HEK293 (cell line): ENCODE measurements at regions not wholly inside any gene's neighbourhood (a gene's known extent, or its start where the extent isn't known, plus 50 kb on each side); places are given as distances from the start of the nearest gene placed in this dataset.

Experiments
- CTCF ChIA-PET: fragments of 350-600 bp; formaldehyde crosslinking; extraction: SDS; loops from one replicate; lab custom pipeline; 2021; ENCODE audit warnings: antibody characterized with exemption; lab: Yijun Ruan, JAX
- POLR2A ChIA-PET: fragments of 300-600 bp; formaldehyde crosslinking; extraction: SDS; loops from one replicate; lab custom pipeline; 2020; ENCODE audit warnings: antibody characterized with exemption, inconsistent platforms; lab: Yijun Ruan, JAX
- H3K27ac ChIP-seq: fragments of 200-500 bp; sonication (Bioruptor generic); 2 replicates; pipeline ENCODE4 v1.5.1; 2014; ENCODE audit warnings: low read depth, low read length, control low read depth, inconsistent platforms; ENCODE audit errors: extremely low read depth
- H3K36me3 ChIP-seq, 2 experiments: fragments of 200-500 bp in 1 of 2; sonication (Bioruptor generic) in 1 of 2; 1 replicate in 1 of 2; 2 replicates in 1 of 2; pipeline ENCODE4 v1.5.1; 2014 to 2017; ENCODE audit warnings: inconsistent platforms in 2 of 2, low read length in 2 of 2; ENCODE audit not compliant: control insufficient read depth in 2 of 2, insufficient read depth in 1 of 2
- H3K4me1 ChIP-seq: fragments of 200-500 bp; sonication (Bioruptor generic); 2 replicates; pipeline ENCODE4 v1.5.1; 2014; ENCODE audit warnings: mild to moderate bottlenecking, low read length, inconsistent platforms; ENCODE audit not compliant: control insufficient read depth, insufficient read depth
- H3K4me3 ChIP-seq: 2 replicates; pipeline ENCODE4 v1.5.1; 2011; ENCODE audit warnings: low read depth, mild to moderate bottlenecking, control low read depth, low read length, moderate library complexity
- H3K9me3 ChIP-seq: fragments of 200-500 bp; sonication (Bioruptor generic); 2 replicates; pipeline ENCODE4 v1.5.1; 2014; ENCODE audit warnings: low read depth, low read length, inconsistent platforms; ENCODE audit not compliant: control insufficient read depth, insufficient read depth
- BCL11A ChIP-seq: fragments of 450-650 bp; formaldehyde crosslinking; IDR thresholded peaks from 2 replicates; pipeline ENCODE4 v1.5.1; 2016; ENCODE audit warnings: low read depth, missing biosample characterization, missing genetic modification characterization
- GLI2 ChIP-seq: fragments of 450-650 bp; formaldehyde crosslinking; IDR thresholded peaks from 2 replicates; pipeline ENCODE4; 2017; ENCODE audit warnings: missing biosample characterization, missing genetic modification characterization, low read depth, borderline replicate concordance
- INSM2 ChIP-seq: fragments of 450-650 bp; formaldehyde crosslinking; IDR thresholded peaks from 2 replicates; pipeline ENCODE4 v1.5.1; 2016; ENCODE audit warnings: missing biosample characterization, missing genetic modification characterization
- KLF10 ChIP-seq: fragments of 450-650 bp; IDR thresholded peaks from 2 replicates; pipeline ENCODE4 v1.5.1; 2018; ENCODE audit warnings: missing biosample characterization, mild to moderate bottlenecking, missing genetic modification characterization
- KLF9 ChIP-seq: fragments of 450-650 bp; formaldehyde crosslinking; IDR thresholded peaks from 2 replicates; pipeline ENCODE4 v1.5.1; 2016; ENCODE audit warnings: missing biosample characterization, missing genetic modification characterization, low read depth
- OVOL3 ChIP-seq: fragments of 450-650 bp; formaldehyde crosslinking; IDR thresholded peaks from 2 replicates; pipeline ENCODE4 v1.5.1; 2016; ENCODE audit warnings: missing biosample characterization, missing genetic modification characterization
- PRDM1 ChIP-seq: fragments of 450-650 bp; formaldehyde crosslinking; IDR thresholded peaks from 2 replicates; pipeline ENCODE4; 2016; ENCODE audit warnings: missing biosample characterization, missing genetic modification characterization
- TRIM28 ChIP-seq: IDR thresholded peaks from 2 replicates; pipeline ENCODE4 v1.6.1; 2011; ENCODE audit warnings: low read length, control low read depth, borderline replicate concordance
- ZBTB11 ChIP-seq: fragments of 450-650 bp; formaldehyde crosslinking; conservative IDR thresholded peaks from 2 replicates; pipeline ENCODE4 v1.5.1; 2016; ENCODE audit warnings: low read depth, missing biosample characterization, missing genetic modification characterization
- ZNF148 ChIP-seq: fragments of 450-650 bp; formaldehyde crosslinking; IDR thresholded peaks from 2 replicates; pipeline ENCODE4 v1.5.0; 2017; ENCODE audit warnings: missing biosample characterization, missing genetic modification characterization, borderline replicate concordance
- ZNF175 ChIP-seq: fragments of 450-650 bp; formaldehyde crosslinking; IDR thresholded peaks from 2 replicates; pipeline ENCODE4 v1.5.1; 2016; ENCODE audit warnings: missing biosample characterization, missing genetic modification characterization
- ZNF18 ChIP-seq: fragments of 450-650 bp; formaldehyde crosslinking; IDR thresholded peaks from 2 replicates; pipeline ENCODE4 v1.5.1; 2016; ENCODE audit warnings: missing biosample characterization, missing genetic modification characterization
- ZNF248 ChIP-seq: fragments of 450-650 bp; formaldehyde crosslinking; IDR thresholded peaks from 2 replicates; pipeline ENCODE4 v1.5.1; 2017; ENCODE audit warnings: missing biosample characterization, missing genetic modification characterization
- ZNF280C ChIP-seq: fragments of 450-650 bp; formaldehyde crosslinking; IDR thresholded peaks from 2 replicates; pipeline ENCODE4 v1.5.1; 2016; ENCODE audit warnings: missing biosample characterization, missing genetic modification characterization
- ZNF324 ChIP-seq: fragments of 450-650 bp; formaldehyde crosslinking; IDR thresholded peaks from 2 replicates; pipeline ENCODE4 v1.5.1; 2016; ENCODE audit warnings: missing biosample characterization, missing genetic modification characterization
- ZNF391 ChIP-seq: fragments of 450-650 bp; formaldehyde crosslinking; IDR thresholded peaks from 2 replicates; pipeline ENCODE4 v1.5.1; 2016; ENCODE audit warnings: low read depth, missing biosample characterization, missing genetic modification characterization, borderline replicate concordance
- ZNF48 ChIP-seq: fragments of 450-650 bp; formaldehyde crosslinking; IDR thresholded peaks from 2 replicates; pipeline ENCODE4 v1.5.1; 2016; ENCODE audit warnings: missing biosample characterization, missing genetic modification characterization
- ZNF521 ChIP-seq: fragments of 450-650 bp; formaldehyde crosslinking; IDR thresholded peaks from 2 replicates; pipeline ENCODE4 v1.5.1; 2017; ENCODE audit warnings: missing biosample characterization, mild to moderate bottlenecking, missing genetic modification characterization
- ZNF530 ChIP-seq: fragments of 450-650 bp; formaldehyde crosslinking; IDR thresholded peaks from 2 replicates; pipeline ENCODE4 v1.5.1; 2016; ENCODE audit warnings: low read depth, missing biosample characterization, missing genetic modification characterization
- ZNF645 ChIP-seq: fragments of 450-650 bp; formaldehyde crosslinking; IDR thresholded peaks from 2 replicates; pipeline ENCODE4; 2016; ENCODE audit warnings: missing biosample characterization, missing genetic modification characterization
- ZNF830 ChIP-seq: fragments of 450-650 bp; IDR thresholded peaks from 2 replicates; pipeline ENCODE4 v1.5.0; 2018; ENCODE audit warnings: missing biosample characterization, missing genetic modification characterization, low read depth, mild to moderate bottlenecking, moderate library complexity

- no peak for TF ChIP-seq ZBTB11
- no peak for TF ChIP-seq GLI2 (tag by site-specific recombination)
- no peak for TF ChIP-seq KLF10 (tag by site-specific recombination)
These were observed 205.0 kb upstream of the MME start (continued) for GRCh38 chr3:154875142-154875541.

- Histone ChIP-seq H3K4me3 (no peak overlapping the region), H3K36me3 (no peaks in the 10 kb centered on the region), H3K9me3 (no peaks in the 10 kb centered on the region), H3K27ac (no peak overlapping the region), H3K4me1 (no peaks in the 10 kb centered on the region)
- TF ChIP-seq ZNF48 (no peak), ZNF645 (no peak), ZNF280C (tag by site-specific recombination) (no peak), KLF9 (tag by site-specific recombination) (no peak), ZNF175 (tag by site-specific recombination) (no peak), ZNF324 (tag by site-specific recombination) (no peak), TRIM28 (no peak), ZNF391 (no peak), ZNF830 (tag by site-specific recombination) (no peak), OVOL3 (no peak), INSM2 (tag by site-specific recombination) (no peak), ZNF248 (no peak), ZNF530 (tag by site-specific recombination) (no peak), PRDM1 (tag by site-specific recombination) (no peak)
- CTCF ChIA-PET, result no interaction called here
- POLR2A ChIA-PET, result no interaction called here
These were observed 207.4 kb upstream of the MME start for GRCh38 chr3:154872696-154873095.

GRCh38 chr3:154872074-154872473 lies 208.0 kb upstream of the MME start:
- Histone ChIP-seq H3K9me3 (no peaks in the 10 kb centered on the region), H3K4me1 (no peaks in the 10 kb centered on the region), H3K36me3 (no peaks in the 10 kb centered on the region), H3K4me3 (no peak overlapping the region), H3K27ac (no peak overlapping the region)
- ChIA-PET CTCF (no interaction called here), POLR2A (no interaction called here)
- TF ChIP-seq ZNF18 (tag by site-specific recombination), result no peak
- TF ChIP-seq ZNF521 (tag by site-specific recombination), result no peak
- TF ChIP-seq ZNF148 (tag by site-specific recombination), result no peak
- TF ChIP-seq BCL11A (tag by site-specific recombination), result no peak
